HG02840 (cell line): ENCODE measurements at regions not wholly inside any gene's neighbourhood (a gene's known extent, or its start where the extent isn't known, plus 50 kb on each side); places are given as distances from the start of the nearest gene placed in this dataset.

Experiments used
- ATAC-seq: cut with Tn5 transposase; IDR thresholded peaks from one replicate; pipeline ENCODE4 v1.9.1; 2021; ENCODE audit warnings: mild to moderate bottlenecking, moderate library complexity, moderate number of reproducible peaks; ENCODE audit not compliant: unreplicated experiment, low FRiP score

DNA sequence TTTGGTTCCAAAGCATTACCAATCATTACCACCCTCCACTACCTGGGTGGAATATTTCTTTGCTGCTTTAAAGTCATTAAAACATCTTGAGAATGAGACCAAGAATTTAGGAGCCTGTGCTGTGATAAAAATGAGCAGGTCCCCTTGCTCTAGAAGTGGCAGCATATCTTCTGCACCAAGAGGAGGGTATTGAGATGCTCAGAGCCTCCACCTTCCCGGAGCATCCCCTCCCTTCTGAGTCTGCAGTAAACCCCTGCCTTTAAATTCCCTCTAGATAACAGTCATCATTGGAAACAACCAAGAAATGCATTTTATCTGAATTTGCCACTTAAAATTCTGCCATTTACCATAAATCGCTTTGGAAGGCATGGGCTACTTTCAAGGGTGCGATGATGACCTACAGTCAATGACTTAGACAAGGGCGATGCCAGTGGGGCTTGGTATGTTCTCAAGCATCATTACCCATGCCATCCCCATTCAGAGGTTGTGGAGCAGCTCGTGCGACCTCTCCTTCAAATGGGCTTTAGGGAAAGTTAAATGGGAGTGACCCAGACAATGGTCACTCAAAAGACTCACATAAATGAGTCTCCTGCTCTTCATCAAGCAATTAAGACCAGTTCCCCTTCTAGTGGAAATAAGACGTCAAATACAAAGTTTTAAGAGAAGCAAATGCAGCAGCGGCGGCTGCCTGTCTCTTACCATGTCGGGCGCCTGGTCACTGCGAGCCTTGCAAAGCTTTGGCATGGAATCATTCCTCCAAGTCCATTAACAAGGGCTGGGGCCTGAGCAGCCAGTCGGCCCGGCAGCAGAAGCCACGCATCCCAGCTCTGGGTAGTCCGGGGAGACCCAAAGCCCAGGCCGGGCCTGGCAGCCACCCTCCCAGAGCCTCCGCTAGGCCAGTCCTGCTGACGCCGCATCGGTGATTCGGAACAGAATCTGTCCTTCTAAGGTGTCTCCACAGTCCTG lies 334.5 kb downstream of the TMEM121 start:
- ATAC-seq = no peak

DNA sequence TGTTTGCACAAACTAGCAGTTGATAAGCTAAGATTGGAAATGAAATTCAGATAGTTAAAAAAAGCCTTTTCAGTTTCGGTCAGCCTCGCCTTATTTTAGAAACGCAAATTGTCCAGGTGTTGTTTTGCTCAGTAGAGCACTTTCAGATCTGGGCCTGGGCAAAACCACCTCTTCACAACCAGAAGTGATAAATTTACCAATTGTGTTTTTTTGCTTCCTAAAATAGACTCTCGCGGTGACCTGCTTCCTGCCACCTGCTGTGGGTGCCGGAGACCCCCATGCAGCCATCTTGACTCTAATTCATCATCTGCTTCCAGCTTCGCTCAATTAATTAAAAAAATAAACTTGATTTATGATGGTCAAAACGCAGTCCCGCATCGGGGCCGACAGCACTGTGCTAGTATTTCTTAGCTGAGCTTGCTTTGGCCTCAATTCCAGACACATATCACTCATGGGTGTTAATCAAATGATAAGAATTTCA lies 335.6 kb downstream of the TMEM121 start:
- ATAC-seq = peak; percentile 49

DNA sequence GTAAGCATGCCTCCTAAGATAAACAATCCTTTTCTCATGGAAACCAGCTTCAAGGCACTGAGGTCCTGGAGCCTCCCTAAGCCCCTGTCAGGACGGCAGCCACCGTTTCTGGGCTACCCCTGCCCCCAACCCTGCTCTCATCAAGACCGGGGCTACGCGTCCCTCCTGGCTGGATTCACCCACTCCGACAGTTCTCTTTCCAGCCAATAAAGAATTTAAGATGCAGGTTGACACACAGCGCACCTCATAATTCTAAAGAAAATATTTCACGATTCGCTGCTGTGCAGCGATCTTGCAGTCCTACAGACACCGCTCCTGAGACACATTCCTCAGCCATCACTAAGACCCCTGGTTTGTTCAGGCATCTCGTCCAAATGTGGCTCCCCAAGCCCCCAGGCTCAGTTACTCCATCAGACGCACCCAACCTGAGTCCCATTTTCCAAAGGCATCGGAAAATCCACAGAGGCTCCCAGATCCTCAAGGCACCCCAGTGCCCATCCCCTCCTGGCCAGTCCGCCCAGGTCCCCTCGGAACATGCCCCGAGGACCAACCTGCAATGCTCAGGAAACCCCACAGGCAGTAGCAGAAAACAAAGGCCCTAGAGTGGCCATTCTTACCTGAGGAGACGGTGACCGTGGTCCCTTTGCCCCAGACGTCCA lies 336.3 kb downstream of the TMEM121 start:
- no peak for ATAC-seq

DNA sequence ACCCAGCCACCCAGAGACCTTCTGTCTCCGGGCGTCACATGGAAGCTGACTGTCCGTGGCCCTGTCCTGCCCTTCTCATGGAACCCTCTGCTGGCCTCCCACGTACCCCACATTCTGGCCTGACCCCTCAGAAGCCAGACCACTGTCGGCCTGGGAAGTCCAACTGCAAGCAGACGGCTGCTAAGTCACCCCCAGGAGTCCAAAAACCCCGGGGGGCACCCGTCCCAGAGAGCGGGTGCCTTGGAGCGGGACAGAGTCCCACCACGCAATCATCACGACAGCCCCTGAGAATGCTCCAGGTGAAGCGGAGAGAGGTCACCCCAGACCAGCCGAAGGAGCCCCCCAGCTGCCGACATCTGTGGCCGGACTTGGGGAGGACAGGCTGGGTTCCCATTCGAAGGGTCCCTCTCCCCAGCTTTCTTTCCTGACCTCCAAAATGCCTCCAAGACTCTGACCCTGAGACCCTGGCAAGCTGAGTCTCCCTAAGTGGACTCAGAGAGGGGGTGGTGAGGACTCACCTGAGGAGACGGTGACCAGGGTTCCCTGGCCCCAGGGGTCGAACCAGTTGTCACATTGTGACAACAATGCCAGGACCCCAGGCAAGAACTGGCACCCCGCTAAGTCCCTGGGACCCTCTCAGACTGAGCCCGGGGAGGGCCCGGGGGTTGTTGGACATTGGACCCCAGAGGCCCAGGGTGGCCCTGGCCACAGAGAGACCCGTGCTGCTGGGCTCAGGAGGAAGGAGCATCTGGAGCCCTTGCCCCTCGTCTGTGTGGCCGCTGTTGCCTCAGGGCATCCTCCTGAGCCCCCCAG lies 337.1 kb downstream of the TMEM121 start:
- no peak for ATAC-seq

GRCh38 chr14:105864116-105864515 lies 337.7 kb downstream of the TMEM121 start:
- no peak for ATAC-seq

DNA sequence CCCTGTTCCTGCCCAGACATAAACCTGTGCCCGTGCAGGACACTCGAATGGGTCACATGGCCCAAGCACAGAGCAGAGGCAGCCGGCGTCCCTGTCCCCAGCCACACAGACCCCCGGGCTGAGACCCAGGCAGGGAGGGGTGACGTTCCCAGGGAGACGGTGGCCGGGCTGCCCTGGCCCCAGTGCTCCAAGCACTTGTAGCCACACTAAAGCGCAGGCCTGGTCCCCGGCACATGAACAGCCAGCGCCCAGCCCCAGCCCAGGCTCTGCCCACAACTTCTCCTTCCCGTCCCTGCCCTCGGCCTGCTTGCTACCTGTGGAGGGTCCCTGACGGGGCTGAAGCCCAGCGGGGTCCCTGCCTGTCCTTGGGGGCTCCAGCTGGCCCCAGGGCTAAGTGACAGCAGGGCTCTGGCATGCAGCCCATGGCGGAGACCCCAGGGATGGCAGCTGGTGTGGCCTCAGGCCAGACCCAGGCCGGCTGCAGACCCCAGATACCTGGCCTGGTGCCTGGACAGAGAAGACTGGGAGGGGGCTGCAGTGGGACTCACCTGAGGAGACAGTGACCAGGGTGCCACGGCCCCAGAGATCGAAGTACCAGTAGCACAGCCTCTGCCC lies 338.4 kb downstream of the TMEM121 start:
- ATAC-seq = no peak

DNA sequence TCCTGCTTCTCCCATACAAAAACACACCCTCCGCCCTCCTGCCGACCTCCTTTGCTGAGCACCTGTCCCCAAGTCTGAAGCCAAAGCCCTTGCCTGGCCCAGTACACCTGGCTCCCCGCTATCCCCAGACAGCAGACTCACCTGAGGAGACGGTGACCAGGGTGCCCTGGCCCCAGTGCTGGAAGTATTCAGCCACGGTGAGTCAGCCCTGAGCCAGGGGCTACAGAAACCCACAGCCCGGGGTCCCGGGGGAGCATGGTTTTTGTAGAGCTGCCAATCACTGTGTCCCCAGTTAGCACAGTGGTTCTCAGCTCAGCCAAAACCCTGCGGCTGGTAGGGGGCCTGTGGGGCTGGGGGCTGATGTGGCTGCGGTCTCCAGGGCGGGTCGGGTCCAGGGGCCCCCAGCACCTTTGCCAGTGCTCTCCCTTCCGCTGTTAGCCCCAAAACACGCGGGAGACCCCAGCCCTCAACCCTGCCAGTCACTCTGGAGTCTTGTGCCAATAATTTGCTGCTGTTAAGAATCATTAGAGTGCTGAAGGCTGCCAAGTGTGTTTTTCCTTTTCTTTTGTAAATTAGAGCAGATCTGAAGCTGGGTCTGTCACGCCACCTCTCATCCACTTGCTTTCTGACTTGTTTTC lies 339.0 kb downstream of the TMEM121 start:
- ATAC-seq = no peak

GRCh38 chr14:105865904-105866840 lies 339.8 kb downstream of the TMEM121 start:
- ATAC-seq = no peak

GRCh38 chr14:105866841-105867321 lies 340.5 kb downstream of the TMEM121 start:
- ATAC-seq = no peak

GRCh38 chr14:105867961-105868599 lies 341.7 kb downstream of the TMEM121 start:
- no peak for ATAC-seq

- no peak for ATAC-seq
Observed at GRCh38 chr14:105871590-105871989, 345.2 kb downstream of the TMEM121 start.

DNA sequence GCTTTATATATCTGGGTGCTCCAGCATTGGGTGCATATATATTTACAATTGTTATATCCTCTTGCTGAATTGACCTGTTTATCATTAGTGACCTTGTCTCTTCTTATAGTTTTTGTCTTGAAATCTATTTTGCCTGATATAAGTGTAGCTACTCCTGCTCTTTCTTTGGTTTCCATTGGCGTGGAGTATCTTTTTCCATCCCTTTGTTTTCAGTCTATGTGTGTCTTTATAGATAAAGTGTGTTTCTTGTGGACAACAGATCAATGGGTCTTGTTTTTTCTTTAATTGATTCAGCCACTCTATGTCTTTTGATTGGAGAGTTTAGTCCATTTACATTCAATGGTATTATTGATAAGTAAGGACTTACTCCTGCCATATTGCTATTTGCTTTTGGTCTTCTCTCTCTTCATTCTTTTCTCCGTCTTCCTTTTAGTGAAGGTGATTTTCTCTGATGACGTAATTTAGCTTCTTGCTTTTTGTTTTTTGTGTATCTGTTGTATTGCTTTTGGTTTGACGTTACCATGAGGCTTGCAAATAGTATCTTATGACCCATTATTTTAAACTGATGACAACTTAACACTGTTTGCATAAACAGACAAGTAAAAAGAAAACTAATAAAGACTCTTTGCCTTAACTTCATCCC lies 347.6 kb downstream of the TMEM121 start:
- no peak for ATAC-seq

DNA sequence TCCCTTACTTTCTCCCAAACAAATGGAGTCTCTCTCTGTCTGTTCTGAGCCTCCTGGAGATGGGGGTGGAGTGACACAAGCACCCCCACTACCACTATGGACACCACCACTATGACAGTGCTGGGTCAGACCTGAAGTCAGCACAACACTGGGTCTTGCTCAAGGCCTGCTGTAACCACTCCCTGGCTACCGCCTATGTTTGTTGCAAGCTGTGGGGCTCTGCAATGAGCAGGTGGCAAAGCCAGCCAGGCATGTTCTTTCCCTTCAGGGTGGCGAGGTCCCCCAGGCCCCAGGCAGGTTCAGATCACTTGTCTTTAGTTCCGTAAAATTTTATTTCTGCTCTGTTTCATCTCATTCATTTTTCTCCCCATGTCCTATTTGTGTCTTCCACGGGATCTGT lies 349.8 kb downstream of the TMEM121 start:
- no peak for ATAC-seq

DNA sequence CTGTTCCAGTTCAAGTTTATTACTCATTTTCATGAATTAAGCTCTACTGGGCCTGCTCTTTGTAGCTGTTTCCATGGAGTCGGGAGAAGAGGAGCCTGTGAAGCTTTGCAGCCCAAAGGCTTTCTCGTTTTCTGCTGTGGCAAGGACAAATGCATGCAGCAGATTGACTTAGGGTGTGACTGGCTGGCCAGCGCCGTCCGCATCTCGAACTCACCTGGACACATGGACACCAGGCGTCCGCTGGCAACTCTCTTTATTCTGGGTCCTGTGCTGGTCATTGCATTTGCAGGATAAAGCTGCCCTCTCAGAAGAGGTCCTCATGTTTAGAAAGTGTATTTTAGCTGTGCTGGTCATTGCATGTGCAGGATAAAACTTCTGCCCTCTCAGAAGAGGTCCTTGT lies 350.4 kb downstream of the TMEM121 start:
- ATAC-seq = no peak

DNA sequence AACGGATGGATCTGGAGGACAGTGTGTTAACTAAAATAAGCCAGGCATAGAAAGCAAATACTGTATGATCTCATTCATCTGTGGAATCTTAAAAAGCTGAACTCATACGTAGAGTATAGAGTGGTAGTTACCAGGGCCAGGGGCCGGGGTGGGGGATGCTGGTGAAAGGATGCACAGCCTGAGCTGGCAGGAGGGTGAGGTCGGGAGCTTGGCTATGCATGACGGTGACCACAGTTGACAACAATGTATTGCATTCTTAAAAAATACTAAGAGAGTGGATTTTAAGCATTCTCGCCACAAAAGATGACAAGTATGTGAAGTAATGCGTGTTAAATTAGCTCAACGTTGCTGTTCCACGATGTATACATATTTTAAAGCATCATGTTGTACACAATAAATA lies 351.3 kb downstream of the TMEM121 start:
- no peak for ATAC-seq

GRCh38 chr14:105878125-105878524 lies 351.7 kb downstream of the TMEM121 start:
- no peak for ATAC-seq

DNA sequence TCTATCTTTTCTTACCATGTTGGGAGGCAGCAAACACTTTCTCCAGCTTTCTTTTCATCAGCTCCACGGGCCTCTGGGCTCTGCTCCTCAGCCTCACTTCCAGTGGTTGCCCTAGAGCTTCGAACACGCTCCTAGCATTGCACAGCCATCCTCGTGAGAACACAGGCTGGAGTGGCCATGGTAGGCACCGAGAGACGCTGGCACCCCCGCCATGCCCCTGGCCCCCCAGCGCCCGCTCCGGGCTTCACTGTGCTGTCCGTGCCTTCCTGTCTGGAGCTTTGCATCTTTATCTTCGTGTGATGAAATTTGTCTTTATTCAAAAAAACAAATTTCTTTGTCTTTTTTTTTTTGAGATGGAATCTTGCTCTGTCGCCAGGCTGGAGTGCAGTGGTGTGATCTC lies 352.2 kb downstream of the TMEM121 start:
- ATAC-seq = no peak

DNA sequence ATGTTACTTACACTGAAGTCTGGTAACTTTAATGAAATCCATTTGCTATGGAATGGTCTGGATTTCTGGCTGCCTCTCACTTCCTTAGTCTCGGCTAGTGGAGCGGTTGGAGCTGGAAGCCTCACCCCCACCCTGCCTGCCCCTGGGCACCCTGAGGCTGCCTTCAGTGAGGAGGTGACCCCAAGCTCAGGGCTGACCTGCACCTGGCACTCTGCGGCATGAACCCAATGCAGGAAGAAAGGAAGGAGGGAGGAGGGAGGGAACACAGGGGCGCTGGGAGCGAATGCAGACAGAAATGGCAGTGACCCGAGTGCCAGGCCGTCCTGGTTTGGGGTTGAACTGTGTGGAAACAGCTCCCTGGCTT lies 353.1 kb downstream of the TMEM121 start:
- ATAC-seq = no peak
